ENCODE measurements at regions not wholly inside any gene's neighbourhood (a gene's known extent, or its start where the extent isn't known, plus 50 kb on each side); places are given as distances from the start of the nearest gene placed in this dataset.
"Not testable (repeated sequence)": the region's sequence is repeated elsewhere in the genome, so short reads cannot be mapped to it uniquely, and the experiment has no call there.

DNA sequence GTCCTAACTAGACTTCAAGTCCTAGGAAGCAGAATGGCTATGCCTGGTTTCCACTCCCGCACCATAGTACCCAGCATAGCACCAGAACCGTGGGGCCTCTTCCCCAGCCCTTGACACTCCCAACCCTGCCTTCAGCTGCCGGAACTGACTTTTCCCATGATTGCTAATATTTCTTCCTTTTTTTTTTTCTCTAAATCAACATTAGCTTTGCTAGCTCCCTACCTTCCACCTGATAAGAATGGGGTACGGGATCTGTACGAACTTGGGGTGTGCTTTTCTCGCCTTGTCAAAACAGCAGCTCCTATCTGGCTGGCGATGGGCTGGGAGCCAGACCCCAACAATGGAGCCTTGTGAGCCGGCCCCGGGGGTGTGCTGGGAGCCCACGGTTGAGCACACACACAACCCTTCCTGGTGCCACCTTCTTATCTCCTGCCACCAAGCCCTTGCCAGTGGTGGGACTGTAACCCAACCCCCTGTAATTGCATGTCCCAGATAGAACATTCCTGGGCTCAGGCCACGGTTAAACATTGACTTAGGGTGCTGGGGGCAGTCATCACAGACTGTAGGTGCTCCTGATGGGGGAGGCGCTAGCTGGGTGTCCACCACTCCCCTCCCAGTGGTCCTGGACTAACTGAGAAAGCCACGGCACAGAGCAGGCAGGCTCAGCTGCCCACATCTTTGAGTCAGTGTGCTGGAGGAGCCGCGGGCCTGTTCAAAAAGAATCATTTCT, 213.0 kb upstream of the HAAO start:
- DNase-seq (ENCODE audit: low read depth in 2 of 3, low spot score in 2 of 3), result peak in 2 of 3 donors; percentile 43 to 64

DNA sequence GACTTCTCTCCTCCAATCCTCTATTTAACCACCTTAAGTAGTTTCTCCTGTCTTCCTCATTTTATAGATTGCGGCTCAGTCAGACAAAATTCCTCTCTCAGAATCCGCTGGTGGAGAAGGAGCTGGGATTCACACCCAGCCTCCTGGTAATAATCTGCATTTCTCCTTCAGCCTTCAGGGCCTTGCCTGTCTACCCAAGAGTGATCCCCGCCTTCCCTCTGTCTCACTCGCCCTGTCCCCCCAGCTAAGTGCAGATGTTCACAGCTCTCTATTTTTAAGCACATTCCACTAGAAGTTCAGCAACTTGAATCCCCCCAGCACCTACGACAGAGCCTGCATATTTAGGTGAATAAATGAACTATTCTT, 212.5 kb upstream of the HAAO start:
- DNase-seq (ENCODE audit: low read depth in 2 of 3, low spot score in 2 of 3), result no peak

DNA sequence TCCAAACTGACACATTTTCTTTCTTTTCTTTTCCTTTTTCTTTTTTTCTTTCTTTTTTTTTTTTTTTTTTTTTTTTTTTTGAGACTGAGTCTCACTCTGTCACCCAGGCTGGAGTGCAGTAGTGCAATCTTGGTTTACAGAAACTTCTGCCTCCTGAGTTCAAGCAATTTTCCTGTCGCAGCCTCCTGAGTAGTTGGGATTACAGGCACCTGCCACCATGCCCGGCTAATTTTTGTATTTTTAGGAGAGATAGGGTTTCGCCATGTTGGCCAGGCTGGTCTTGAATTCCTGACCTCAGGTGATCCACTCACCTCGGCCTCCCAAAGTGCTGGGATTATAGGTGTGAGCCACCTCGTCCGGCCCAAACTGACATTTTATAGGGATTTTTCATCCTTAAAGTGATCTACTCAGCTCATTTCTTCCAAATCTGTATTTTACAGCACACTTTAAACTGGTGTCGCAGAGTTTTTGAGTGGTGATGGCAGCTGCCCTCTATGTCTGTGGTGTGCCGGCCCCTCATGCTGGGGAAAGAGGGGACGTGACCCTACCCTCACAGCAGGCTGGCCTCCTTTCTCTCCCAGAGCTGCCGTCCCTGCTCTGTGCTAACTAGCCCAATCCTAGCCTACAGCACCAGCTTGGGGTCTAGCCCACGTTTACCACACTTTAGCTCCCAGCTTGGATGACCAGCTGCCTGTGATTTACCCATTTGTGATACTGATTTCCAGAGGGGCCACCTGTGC, 211.9 kb upstream of the HAAO start:
- DNase-seq (ENCODE audit: low read depth in 2 of 3, low spot score in 2 of 3), result not testable (repeated sequence)

DNA sequence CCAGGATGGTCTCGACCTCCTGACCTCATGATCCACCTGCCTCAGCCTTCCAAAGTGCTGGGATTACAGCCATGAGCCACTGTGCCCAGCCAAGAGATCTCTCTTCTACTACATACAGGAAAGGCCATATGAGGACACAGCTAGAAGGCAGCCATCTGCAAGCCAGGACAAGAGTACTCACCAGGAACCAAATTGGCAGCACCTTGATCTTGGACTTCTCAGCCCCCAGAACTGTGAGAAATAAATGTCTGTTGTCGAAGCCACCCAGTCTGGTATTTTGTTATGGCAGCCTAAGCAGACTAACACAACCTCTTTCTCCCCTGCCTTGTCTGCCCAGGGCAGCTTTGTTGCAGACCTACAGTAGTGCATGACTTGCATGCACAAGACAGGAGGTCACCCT, 211.3 kb upstream of the HAAO start:
- DNase-seq (ENCODE audit: low read depth in 2 of 3, low spot score in 2 of 3), result no peak

DNA sequence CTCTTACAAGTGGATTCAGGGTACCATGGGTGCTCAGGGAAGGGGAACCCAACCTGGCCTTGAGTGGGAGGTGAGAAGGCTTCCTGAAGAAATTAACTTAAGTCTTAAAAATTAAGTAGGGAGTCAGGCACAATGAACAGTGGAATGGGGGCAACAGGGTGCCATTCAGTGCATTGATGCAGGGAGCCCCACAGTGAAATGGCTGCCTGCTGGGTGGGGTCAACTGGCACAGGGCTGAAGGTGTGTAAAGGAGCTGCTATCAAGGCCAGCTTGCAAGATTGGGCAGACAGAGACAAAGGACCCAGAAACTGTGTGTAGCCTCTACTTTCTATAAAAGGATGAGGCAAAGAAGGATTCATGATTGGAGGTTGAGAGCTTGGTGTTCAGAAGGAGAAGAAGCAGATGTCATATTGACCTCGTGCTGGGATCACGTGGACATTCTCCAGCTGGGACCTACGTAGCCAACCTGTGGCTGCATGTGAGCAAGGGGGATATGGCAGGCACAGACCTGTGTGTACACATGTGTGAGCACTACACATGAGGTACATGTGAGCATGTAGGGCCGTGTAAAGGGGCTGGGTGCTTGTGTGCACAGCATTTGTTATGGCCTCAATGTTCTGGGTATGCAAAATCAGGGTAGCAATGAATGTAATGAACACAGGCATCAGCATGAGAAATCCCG, 209.5 kb upstream of the HAAO start:
- no peak for DNase-seq (ENCODE audit: low read depth in 2 of 3, low spot score in 2 of 3)

DNA sequence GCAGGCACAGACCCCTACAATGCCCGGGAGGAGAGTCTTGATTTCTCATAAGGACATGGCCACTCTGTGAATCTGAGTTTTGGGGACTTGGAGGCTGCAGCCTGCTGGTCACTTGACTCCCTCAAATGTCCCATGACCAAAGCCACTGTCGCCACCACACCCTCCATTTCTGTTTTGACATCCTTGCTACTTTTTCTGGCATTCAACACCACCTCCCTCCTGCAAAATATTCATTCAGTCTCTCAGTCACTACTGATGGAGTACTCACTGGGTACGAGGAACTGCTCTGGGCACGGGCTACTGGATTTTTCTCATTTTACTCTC, 208.6 kb upstream of the HAAO start:
- no peak for DNase-seq (ENCODE audit: low read depth in 2 of 3, low spot score in 2 of 3)

DNA sequence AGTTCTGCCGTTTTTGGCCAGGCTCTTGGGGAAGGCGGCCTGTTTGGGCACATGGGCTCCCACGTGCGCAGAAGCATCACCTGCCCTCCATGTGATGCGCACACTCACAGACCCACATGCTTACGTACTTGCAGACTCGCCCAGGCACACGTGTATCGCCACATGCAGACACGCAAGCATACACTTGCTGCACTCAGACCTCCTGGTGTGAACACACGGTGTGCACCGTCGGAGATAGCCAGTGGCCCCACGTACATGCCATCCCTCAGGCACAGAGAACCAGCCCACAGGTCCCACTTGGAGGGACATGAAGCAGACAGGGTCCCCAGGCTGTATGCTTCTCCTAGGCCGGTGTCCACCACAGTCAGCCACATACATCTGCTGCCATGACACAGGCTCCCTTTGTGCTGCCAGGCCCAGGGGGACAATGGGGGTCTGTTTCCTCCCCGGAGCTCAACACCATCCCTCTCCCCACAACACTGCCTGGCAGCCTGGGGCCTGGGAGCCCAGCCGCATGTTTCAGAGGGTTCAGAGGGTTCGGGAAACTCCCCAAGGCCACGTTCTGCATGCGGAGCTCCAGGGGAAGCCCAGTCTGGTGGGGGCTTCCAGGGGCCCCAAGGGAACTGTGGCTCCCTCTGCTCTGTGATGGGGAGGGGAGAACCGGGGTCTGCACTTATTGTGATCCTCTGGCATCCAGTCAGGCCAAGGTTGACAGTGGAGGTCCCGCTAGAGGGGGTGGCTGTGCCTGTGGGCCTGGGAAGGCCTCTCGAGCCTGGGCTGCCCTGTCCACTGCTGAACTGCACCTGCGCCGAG, 208.1 kb upstream of the HAAO start:
- no peak for DNase-seq (ENCODE audit: low read depth in 2 of 3, low spot score in 2 of 3)

DNA sequence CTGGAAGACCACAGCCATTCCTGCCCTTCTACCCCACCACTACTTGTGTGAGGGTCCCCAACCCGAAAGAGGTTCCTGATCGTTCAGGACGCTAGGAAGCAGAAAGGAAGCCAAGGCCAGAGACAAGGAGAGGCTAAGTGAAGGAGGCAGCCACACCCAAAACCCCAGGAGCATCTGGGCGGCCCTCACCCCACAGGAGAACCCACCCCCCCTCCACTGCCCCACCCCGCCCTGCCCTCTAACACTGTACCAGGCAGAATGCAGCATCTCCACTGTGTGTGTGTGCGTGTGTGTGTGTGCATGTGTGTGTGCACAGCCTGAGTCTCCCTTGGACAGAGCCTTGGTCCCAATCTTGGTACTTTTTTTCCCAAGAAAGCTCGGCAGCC, 207.5 kb upstream of the HAAO start:
- no peak for DNase-seq (ENCODE audit: low read depth in 2 of 3, low spot score in 2 of 3)

DNA sequence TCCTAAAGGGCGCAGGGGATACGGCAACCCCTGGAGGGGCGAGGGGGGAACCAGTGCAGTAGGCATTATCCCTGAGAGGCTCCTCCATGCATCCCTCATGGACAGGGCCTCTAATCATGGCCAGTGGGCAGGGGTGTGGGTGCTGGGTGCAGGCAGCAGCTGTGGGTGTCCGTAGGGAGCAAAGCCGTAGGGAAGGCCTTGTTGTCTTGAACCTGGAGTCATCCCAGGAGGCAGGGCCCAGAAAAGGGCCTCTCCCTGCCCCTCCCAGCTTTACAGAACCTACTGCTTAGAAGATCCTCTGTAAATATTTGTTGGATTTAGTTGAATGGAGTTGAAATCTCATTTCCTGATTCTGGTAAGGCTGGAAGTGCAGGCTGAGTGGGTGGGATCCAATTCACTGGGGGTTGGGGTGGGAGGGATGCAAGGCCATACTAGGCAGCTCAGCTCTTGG, 207.0 kb upstream of the HAAO start:
- DNase-seq (ENCODE audit: low read depth in 2 of 3, low spot score in 2 of 3), result no peak

DNA sequence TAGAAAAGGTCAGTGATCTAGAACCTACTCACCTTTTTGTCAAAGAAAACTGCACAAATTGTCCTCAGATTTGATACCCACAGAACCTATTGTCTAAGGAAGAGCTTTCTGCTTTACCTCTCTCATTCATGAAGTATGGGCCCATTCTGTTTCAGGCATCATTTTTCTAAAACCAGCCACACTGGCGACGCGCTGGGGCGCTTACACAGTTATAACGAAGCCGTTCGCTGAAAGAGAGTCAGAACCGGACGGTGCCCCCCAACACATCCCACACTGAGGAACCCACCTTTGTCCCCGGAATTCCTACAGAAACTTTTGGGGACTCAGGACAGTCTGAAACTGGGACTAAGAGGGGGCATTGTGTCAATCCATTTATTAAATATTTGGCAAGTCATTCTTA, 206.3 kb upstream of the HAAO start:
- DNase-seq (ENCODE audit: low read depth in 2 of 3, low spot score in 2 of 3), result no peak

DNA sequence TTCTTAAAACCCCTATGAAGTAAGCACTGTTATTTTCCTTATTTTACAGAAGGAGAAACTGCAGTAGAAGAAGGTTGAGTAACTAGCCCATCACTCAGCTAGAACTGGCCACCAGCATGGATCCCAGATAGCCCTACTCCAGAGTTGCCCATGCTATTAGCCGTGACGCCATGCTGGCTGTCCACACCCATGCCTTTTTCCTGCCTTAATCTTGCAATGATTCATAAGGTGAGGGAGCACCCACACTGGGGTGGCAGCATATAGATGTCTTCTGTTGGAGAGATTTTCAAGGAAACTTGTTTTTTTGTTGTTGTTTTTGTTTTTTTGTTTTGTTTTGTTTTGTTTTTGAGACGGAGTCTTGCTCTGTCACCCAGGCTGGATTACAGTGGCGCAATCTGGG, 204.1 kb upstream of the HAAO start:
- no peak for DNase-seq (ENCODE audit: low read depth in 2 of 3, low spot score in 2 of 3)

DNA sequence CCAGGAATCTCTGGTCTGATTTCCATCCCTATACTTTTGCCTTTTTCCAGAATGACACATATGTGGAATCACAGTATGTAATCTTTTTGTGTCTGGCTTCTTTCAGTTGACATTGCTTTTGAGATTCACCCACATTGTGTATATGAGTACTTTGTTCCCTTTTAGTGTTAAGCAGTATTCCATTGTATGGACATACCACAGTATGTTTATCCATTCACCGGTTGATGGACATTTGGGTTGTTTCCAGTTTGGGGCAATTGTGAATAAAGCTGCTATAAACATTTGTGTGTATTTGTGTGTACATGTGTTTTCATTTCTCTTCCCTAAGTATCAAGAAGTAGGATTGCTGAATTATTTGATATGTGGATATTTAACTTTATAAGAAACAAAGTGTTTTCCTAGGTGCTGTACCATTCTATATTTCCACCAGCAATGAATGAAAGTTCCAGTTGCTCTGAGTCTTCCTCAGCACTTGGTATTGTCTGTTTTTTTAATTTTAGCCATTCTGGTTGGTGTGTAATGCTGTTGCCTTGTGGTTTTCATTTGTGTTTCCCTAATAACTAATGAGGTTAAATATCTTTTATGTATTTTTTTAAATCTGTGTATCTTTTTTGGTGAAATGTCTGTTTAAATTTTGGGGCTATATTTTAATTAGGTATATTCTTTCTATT, 203.5 kb upstream of the HAAO start:
- no peak for DNase-seq (ENCODE audit: low read depth in 2 of 3, low spot score in 2 of 3)

DNA sequence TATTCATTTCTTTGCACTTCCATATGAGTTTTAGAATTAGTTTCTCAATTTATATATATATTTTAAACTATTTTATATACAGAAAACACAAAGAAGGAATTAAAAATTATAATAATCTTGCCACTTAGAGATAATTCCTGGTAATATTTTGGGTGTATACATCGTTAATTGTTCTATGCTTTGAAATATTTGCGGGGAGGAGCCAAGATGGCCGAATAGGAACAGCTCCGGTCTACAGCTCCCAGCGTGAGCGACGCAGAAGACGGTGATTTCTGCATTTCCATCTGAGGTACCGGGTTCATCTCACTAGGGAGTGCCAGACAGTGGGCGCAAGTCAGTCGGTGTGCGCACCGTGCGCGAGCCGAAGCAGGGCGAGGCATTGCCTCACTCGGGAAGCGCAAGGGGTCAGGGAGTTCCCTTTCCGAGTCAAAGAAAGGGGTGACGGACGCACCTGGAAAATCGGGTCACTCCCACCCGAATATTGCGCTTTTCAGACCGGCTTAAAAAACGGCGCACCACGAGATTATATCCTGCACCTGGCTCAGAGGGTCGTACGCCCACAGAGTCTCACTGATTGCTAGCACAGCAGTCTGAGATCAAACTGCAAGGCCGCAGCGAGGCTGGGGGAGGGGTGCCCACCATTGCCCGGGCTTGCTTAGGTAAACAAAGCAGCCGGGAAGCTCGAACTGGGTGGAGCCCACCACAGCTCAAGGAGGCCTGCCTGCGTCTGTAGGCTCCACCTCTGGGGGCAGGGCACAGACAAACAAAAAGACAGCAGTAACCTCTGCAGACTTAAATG, 197.1 kb upstream of the HAAO start:
- not testable (repeated sequence) for DNase-seq (ENCODE audit: low read depth in 2 of 3, low spot score in 2 of 3)

DNA sequence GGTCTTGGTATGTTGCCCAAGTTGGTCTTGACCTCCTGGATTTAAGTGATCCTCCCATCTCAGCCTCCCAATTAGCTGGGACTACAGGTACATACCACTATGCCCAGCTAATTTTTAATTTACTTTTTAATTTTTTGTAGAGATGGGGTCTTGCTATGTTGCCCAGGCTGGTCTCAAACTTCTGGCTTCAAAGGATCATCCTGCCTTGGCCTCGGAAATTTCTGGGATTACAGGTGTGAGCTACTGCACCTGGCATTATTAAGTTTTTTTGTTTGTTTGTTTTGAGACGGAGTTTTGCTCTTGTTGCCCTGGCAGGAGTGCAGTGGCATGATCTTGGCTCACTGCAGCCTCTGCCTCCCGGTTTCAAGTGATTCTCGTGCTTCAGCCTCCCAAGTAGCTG, 195.7 kb upstream of the HAAO start:
- DNase-seq (ENCODE audit: low read depth in 2 of 3, low spot score in 2 of 3), result not testable (repeated sequence)

DNA sequence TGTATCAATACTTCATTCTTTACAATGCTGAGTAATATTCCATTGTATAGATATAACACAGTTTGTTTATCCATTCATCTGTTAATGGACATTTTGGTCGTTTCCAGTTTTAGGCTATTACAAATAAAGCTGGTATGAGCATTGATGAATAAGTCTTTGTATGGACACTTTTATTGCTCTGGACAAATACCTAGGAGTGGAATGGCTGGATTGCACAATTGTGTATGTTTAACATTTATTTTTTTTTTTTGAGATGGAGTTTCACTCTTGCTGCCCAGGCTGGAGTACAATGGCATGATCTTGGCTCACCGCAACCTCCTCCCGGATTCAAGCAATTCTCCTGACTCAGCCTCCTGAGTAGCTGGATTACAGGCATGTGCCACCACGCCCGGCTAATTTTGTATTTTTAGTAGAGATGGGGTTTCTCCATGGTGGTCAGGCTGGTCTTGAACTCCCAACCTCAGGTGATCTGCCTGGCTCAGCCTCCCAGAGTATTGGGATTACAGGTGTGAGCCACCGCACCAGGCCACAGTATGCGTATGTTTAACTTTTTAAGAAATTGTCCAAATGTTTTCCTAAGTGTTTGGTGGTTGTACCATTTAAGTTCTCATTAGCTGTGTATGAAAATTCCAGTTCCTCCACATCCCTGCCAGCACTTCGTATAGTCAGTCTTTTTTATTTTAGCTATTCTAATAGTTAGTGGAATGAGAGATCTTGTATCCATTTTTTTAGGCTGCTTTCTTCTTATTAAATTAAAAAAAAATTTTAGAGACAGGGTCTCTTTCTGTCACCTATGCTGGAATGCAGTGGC, 194.9 kb upstream of the HAAO start:
- no peak for DNase-seq (ENCODE audit: low read depth in 2 of 3, low spot score in 2 of 3)

DNA sequence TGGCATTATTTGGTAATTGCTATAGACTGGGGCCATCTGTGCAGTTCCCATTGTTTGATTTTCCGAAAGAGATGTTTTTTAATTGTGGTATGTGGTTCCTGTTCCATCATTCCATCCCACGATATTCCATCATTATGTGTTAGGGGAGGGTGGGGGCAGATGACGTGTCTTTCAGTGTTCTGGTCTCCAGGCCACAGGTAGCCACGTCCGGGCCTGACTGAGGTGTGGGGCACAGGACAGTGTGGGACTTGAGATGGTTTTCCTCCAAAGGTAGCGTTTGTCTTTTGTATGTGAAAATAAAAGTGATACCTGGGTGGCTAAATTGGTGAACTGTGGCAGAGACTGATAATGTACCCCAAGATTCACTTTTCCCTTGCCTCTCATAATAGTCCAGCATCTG, 192.2 kb upstream of the HAAO start:
- DNase-seq (ENCODE audit: low read depth in 2 of 3, low spot score in 2 of 3), result no peak

DNA sequence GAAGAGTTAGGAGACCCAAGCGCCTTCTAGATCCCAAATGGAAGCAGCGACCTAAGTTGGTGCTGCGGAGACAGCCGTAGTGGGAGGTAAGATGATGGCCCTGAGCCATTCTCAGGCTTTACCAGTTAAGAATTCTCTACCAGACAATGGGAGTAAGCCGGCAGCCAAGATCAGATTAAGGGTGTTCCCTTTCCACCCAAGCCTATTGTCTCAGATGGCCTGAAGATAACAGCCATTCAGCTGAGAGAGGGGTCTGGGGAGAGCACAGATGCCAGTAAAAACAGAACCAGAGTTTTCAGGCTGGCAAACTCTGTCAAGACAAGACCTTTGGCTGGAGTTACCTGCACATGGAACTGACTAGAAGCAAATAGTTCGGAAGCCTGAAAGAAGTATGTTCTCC, 191.7 kb upstream of the HAAO start:
- DNase-seq (ENCODE audit: low read depth in 2 of 3, low spot score in 2 of 3), result no peak

DNA sequence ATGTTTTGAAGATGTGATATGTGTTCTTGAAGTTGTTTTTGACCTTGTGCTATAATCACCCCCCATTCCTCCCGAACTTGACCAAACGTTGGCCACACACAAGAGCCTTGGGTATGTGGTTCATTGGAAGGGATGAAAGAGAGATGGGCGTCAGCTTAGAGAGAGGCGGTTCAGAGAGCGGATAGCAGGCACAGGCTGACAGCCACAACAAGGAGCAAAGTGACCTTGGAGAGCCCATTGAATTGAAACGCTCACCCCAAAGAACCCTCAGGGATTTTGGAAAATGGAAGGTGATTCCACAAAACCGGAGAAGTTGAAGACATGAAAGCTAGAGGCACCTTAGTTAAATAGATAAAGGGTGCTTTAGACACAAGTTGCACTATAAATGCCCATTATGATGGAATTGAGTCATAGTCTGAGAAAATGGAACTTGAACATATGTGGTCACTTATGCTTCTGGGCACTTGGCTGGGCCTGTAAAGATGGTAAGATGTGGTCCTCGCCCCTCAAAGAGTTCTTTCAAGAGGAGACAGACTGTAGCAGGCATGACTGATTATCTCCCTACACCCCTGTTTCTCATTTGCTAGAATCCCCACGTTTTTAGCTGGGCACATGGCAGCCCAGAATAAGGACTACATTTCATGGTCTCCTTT, 188.5 kb upstream of the HAAO start:
- DNase-seq (ENCODE audit: low read depth in 2 of 3, low spot score in 2 of 3), result no peak

All from hematopoietic multipotent progenitor cell (in vitro differentiated cells).